Pancreas (tissue), 10 donors: ENCODE measurements at regions not wholly inside any gene's neighbourhood (a gene's known extent, or its start where the extent isn't known, plus 50 kb on each side); places are given as distances from the start of the nearest gene placed in this dataset.

Experiments
- ATAC-seq, 4 donors: fragments of 200-7000 bp; cut with Tn5 transposase; one replicate each; pipeline versions ENCODE4 v1.8.0 to v1.9.1; 2020; ENCODE audit warnings: mild to moderate bottlenecking in 4 of 4, moderate library complexity in 4 of 4
- DNase-seq, 6 donors: peaks; one replicate each; pipeline ENCODE4 v3.0.0-alpha.2; 2020
- FAIRE-seq: peaks from 2 replicates; lab custom pipeline; 2012; peaks lifted over from hg19 to GRCh38; lab: Jason Lieb, UNC
- H3K27ac ChIP-seq, 4 donors: fragments of 200-600 bp; sonication (generic); 1 replicate in 3 of 4; 2 replicates in 1 of 4; pipeline versions ENCODE4 v1.5.0 to v1.8.0; 2020
- H3K27me3 ChIP-seq, 4 donors: fragments of 200-600 bp; one replicate each; pipeline ENCODE4 v1.8.0; 2021
- H3K36me3 ChIP-seq, 3 donors: fragments of 200-600 bp; sonication (generic) in 1 of 3; one replicate each; pipeline versions ENCODE4 v1.5.0 to v1.8.0; 2020 to 2021
- H3K4me1 ChIP-seq, 3 donors: fragments of 200-600 bp; one replicate each; pipeline ENCODE4 v1.8.0; 2021
- H3K4me3 ChIP-seq, 4 donors: fragments of 200-600 bp; sonication (generic) in 2 of 4; one replicate each; pipeline versions ENCODE4 v1.5.0 to v1.8.0; 2020 to 2021
- H3K9me3 ChIP-seq, 4 donors: fragments of 200-600 bp; one replicate each; pipeline ENCODE4 v1.8.0; 2021
- WGBS, 2 donors: extraction: QIAGEN DNeasy Blood & Tissue Kit; methylation state at CpG; one replicate each; pipeline ENCODE4 v1.1.7; 2013; 5-methylcytosine and 5-hydroxymethylcytosine counted together
- intact Hi-C, 3 donors: fragments of 100-400 bp; cut with DNase I; formaldehyde crosslinking; loops; one replicate each; pipeline versions ENCODE4 v1.11.1 to v1.14.2; 2022
- TF ChIP-seq, protein P1 (sequence below), 4 donors: fragments of 200-600 bp; sonication (generic) in 3 of 4; IDR thresholded peaks; one replicate each; pipeline versions ENCODE4 v1.5.0 to v1.8.0; 2021; ENCODE audit warnings: antibody characterized with exemption in 4 of 4
- donor health status: healthy with polysubstance abuse.
- donor health status: DM: no; HTN: no; CAD: no; lungs with moderate emphysema.
- donor health status: DM: no; HTN: no; CAD: no.
- donor health status: control.
- donor health status: control.
- donor health status: Bipolar disorder and iron deficiency.
- donor health status: DM: yes; HTN: yes; CAD: no.
- donor health status: DM: no; HTN: no; CAD: no.
- donor health status: DM: no; HTN: no; CAD: no.
- donor health status: DM: yes; HTN: yes; CAD: no.

DNA sequence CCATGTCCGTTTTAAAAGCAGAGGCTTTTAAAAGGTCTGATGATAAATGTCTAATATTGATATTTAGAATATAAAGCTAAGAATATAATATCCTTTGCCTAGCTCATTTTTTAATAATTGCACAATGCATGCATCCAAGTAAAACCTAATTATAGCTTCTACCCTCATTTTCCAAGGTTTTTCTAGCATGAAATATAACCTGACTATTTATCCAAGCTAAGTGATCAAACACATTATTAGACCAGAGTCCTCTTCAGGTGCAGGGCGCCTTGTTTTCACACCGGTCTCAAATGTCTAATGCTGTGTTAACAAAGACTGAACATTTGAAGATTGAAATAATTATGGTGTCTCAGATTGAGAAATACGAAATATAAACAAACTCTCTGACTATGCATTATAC lies 648.9 kb upstream of the CXADR start:
- TF ChIP-seq, protein P1, sequence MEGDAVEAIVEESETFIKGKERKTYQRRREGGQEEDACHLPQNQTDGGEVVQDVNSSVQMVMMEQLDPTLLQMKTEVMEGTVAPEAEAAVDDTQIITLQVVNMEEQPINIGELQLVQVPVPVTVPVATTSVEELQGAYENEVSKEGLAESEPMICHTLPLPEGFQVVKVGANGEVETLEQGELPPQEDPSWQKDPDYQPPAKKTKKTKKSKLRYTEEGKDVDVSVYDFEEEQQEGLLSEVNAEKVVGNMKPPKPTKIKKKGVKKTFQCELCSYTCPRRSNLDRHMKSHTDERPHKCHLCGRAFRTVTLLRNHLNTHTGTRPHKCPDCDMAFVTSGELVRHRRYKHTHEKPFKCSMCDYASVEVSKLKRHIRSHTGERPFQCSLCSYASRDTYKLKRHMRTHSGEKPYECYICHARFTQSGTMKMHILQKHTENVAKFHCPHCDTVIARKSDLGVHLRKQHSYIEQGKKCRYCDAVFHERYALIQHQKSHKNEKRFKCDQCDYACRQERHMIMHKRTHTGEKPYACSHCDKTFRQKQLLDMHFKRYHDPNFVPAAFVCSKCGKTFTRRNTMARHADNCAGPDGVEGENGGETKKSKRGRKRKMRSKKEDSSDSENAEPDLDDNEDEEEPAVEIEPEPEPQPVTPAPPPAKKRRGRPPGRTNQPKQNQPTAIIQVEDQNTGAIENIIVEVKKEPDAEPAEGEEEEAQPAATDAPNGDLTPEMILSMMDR (IDR thresholded peaks at IDR 0.05) = no peak
- Histone ChIP-seq H3K27me3 (no peaks in the 10 kb centered on the region), H3K27ac (no peak overlapping the region), H3K4me3 (no peak overlapping the region), H3K36me3 (no peaks in the 10 kb centered on the region), H3K4me1 (no peaks in the 10 kb centered on the region), H3K9me3 (no peaks in the 10 kb centered on the region)
- FAIRE-seq = no peak
- peak in 1 of 4 donors; percentile 54 for ATAC-seq
- no peak for DNase-seq
- 47% methylated on average over 4 of the region's 4 CpGs for whole genome bisulfite sequencing, 2 donors
- intact Hi-C loops = no loop called here

DNA sequence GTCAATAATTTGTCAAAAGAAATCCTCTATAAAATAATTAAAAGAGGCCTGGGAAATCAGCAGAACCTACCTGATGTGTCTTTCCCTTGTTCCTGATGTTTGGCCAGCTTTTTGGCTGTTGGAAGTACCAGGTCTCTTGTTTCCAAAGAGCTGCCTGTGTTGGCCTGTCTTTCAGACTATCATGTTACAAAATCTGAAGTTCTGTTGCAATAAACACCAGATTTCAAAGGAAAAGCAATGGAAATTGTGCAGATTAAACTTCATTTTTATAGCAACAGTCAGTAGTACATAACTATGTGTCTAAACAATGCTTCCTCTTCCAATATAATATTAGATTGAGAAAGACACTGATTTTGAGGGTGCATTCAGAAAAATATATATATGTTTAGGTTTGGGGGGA lies 647.2 kb upstream of the CXADR start:
- ATAC-seq (no peak), DNase-seq (no peak), FAIRE-seq (no peak)
- no peak overlapping the region for H3K4me3 ChIP-seq
- intact Hi-C loops = no loop called here
- H3K27me3 ChIP-seq = no peaks in the 10 kb centered on the region
- H3K27ac ChIP-seq = no peak overlapping the region
- TF ChIP-seq, protein P1 (IDR thresholded peaks at IDR 0.05) = no peak
- no peaks in the 10 kb centered on the region for H3K36me3 ChIP-seq
- H3K4me1 ChIP-seq = no peaks in the 10 kb centered on the region
- H3K9me3 ChIP-seq = no peaks in the 10 kb centered on the region

DNA sequence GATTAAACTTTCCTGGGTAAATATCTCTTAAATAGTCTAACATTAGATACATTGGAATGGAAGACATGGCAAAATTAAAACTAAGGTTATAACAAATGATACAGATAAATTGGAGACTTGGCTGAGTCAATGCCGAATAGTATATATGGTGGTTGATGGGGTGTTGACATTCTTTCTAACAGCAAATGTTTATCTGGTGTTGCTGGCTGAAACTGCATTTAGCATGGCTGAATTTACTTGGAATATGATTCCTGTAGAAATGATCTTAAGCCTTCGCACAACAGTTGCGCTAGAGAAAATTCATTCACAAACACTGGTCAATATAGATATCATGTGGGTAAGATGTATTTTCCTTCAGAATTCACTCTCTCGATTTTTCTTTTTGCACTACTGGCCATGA lies 646.0 kb upstream of the CXADR start:
- no peak for ATAC-seq
- Histone ChIP-seq H3K9me3 (no peaks in the 10 kb centered on the region), H3K36me3 (no peaks in the 10 kb centered on the region), H3K4me3 (no peak overlapping the region), H3K4me1 (no peaks in the 10 kb centered on the region), H3K27me3 (no peaks in the 10 kb centered on the region), H3K27ac (no peak overlapping the region)
- 75 to 86% methylated on average over 4 of the region's 4 CpGs for WGBS, 2 donors
- no peak for DNase-seq
- TF ChIP-seq, protein P1 (IDR thresholded peaks at IDR 0.05) = no peak
- FAIRE-seq = no peak
- intact Hi-C loops = no loop called here

DNA sequence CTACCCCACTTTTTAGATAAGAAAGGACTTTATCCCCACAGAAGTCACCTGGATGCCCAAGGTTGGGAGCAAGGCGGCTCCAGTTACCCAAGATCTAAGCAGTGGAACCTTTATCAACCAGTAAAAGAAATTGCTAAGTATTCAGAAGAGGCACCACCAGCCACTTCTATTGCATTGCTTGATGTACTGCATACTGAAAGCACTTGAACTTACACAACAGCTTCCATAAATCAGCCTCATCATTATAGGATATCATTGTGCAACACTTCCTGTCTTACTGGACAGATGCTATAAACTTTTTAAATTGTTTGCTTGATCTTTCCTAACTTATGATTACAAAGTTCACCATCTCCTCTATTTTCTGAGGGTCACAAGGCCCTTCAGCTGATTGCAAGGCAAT lies 642.7 kb upstream of the CXADR start:
- DNase-seq = no peak
- H3K9me3 ChIP-seq = no peaks in the 10 kb centered on the region
- FAIRE-seq = no peak
- TF ChIP-seq, protein P1 (IDR thresholded peaks at IDR 0.05) = no peak
- H3K27me3 ChIP-seq = peaks cover 0 to 6% (median 0%) of the 10 kb centered on the region in 4 donors
- no peak overlapping the region for H3K4me3 ChIP-seq
- no peaks in the 10 kb centered on the region for H3K4me1 ChIP-seq
- H3K36me3 ChIP-seq = no peaks in the 10 kb centered on the region
- WGBS, 2 donors = 75 to 81% methylated on average over 1 of the region's 1 CpG
- no peak overlapping the region for H3K27ac ChIP-seq
- intact Hi-C loops = no loop called here
- ATAC-seq = no peak

DNA sequence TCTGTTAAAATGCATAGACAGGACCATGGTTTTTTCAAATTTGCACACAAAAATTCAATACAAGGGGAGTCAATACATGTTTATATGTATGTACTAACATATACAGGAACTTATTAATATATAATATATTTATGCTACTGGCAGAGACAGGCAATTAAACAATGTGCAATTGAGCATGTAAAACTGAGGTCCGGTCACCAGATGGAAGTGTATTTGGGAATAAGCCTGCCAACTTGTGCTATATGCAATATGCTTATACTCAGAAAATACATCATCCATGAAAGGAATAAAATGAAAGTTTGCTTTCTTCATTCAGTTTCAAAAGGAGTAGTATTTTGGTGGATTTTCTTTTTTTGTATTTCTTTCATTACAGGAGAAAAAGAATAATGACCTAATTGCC lies 640.2 kb upstream of the CXADR start:
- TF ChIP-seq, protein P1 (IDR thresholded peaks at IDR 0.05) = no peak

More for the DNA sequence above, 640.2 kb upstream of the CXADR start:
- no peaks in the 10 kb centered on the region for H3K9me3 ChIP-seq
- no peaks in the 10 kb centered on the region for H3K4me1 ChIP-seq
- no peak overlapping the region for H3K4me3 ChIP-seq
- no peak for FAIRE-seq
- no peak for ATAC-seq
- H3K27ac ChIP-seq = no peak overlapping the region
- H3K27me3 ChIP-seq = peaks cover 0 to 6% (median 0%) of the 10 kb centered on the region in 4 donors
- 71 to 79% methylated on average over 1 of the region's 1 CpG for WGBS, 2 donors
- intact Hi-C loops = no loop called here
- no peaks in the 10 kb centered on the region for H3K36me3 ChIP-seq
- DNase-seq = no peak
